H1 (cell line): ENCODE measurements at regions not wholly inside any gene's neighbourhood (a gene's known extent, or its start where the extent isn't known, plus 50 kb on each side); places are given as distances from the start of the nearest gene placed in this dataset.

Experiments
- CTCF ChIA-PET: fragments of 300-600 bp; sonication (Branson Sonifier 250); formaldehyde crosslinking; loops from one replicate; lab custom pipeline; 2021; ENCODE audit not compliant: partially characterized antibody; lab: Charles Lee
- POLR2A ChIA-PET: fragments of 300-600 bp; sonication (Branson Sonifier 250); formaldehyde crosslinking; loops from one replicate; lab custom pipeline; 2021; ENCODE audit warnings: inconsistent platforms; ENCODE audit not compliant: partially characterized antibody; lab: Charles Lee
- DNase-seq, 2 experiments: peaks; one replicate each; pipeline versions ENCODE4 v3.0.0 to v3.0.0-alpha.2; 2010 to 2022; ENCODE audit warnings: low spot score in 2 of 2, low read depth in 1 of 2, mixed read lengths in 1 of 2
- FAIRE-seq: peaks from 2 replicates; lab custom pipeline; 2011; peaks lifted over from hg19 to GRCh38; lab: Jason Lieb, UNC
- H2AFZ ChIP-seq: 2 replicates; pipeline ENCODE4 v1.8.1; 2012; ENCODE audit warnings: low read length, inconsistent platforms
- H2AK5ac ChIP-seq: 2 replicates; pipeline ENCODE4 v1.6.1; 2013; ENCODE audit warnings: low read depth, low read length
- H2BK120ac ChIP-seq: replicated peaks from 2 replicates; pipeline ENCODE3; 2013; ENCODE audit warnings: low read depth, low read length, inconsistent platforms
- H2BK12ac ChIP-seq: 2 replicates; pipeline ENCODE4 v1.6.1; 2013; ENCODE audit warnings: low read depth, low read length
- H2BK15ac ChIP-seq: 2 replicates; pipeline ENCODE4 v1.6.1; 2013; ENCODE audit warnings: low read length
- H2BK20ac ChIP-seq: 2 replicates; pipeline ENCODE4 v1.6.1; 2013; ENCODE audit warnings: low read length
- H2BK5ac ChIP-seq: 2 replicates; pipeline ENCODE4 v1.6.1; 2013; ENCODE audit warnings: low read depth, low read length
- H3K14ac ChIP-seq: 2 replicates; pipeline ENCODE4 v1.6.1; 2013; ENCODE audit warnings: inconsistent platforms; ENCODE audit not compliant: insufficient read length
- H3K18ac ChIP-seq: 2 replicates; pipeline ENCODE4 v1.6.1; 2013; ENCODE audit warnings: low read length; ENCODE audit errors: extremely low read depth
- H3K23ac ChIP-seq: 2 replicates; pipeline ENCODE4 v1.6.1; 2013; ENCODE audit warnings: inconsistent platforms; ENCODE audit not compliant: insufficient read length
- H3K23me2 ChIP-seq: 2 replicates; pipeline ENCODE4 v1.6.1; 2013; ENCODE audit warnings: low read depth, low read length
- H3K27ac ChIP-seq: 2 replicates; pipeline ENCODE4 v1.6.1; 2011; ENCODE audit warnings: low read depth, low read length, inconsistent platforms
- H3K27me3 ChIP-seq, 4 experiments: replicated peaks in 1 of 4; 1 replicate in 1 of 4; 2 replicates in 3 of 4; pipeline versions ENCODE4 v1.6.1 to v1.8.1; 2011 to 2013; ENCODE audit warnings: low read length in 3 of 4, mild to moderate bottlenecking in 3 of 4, inconsistent platforms in 2 of 4, mixed read lengths in 2 of 4, moderate library complexity in 1 of 4; ENCODE audit not compliant: control insufficient read depth in 3 of 4, insufficient read depth in 3 of 4; ENCODE audit errors: extremely low read depth in 1 of 4
- H3K36me3 ChIP-seq, 4 experiments: 2 replicates each; pipeline versions ENCODE4 v1.6.1 to v1.8.1; 2011 to 2013; ENCODE audit warnings: mild to moderate bottlenecking in 4 of 4, low read length in 3 of 4, moderate library complexity in 2 of 4, control low read depth in 1 of 4, inconsistent platforms in 1 of 4; ENCODE audit not compliant: insufficient read depth in 4 of 4, control insufficient read depth in 2 of 4
- H3K4ac ChIP-seq: replicated peaks from 2 replicates; pipeline ENCODE3; 2013; ENCODE audit warnings: low read length, low read depth, mixed read lengths, inconsistent platforms; ENCODE audit not compliant: insufficient read length
- H3K4me1 ChIP-seq, 4 experiments: replicated peaks in 1 of 4; 1 replicate in 1 of 4; 2 replicates in 3 of 4; pipeline versions ENCODE4 v1.6.1 to v1.8.1; 2011 to 2013; ENCODE audit warnings: low read length in 3 of 4, inconsistent platforms in 2 of 4, mixed read lengths in 1 of 4; ENCODE audit not compliant: insufficient read depth in 4 of 4, control insufficient read depth in 3 of 4
- H3K4me2 ChIP-seq, 2 experiments: 2 replicates each; pipeline versions ENCODE4 v1.6.1 to v1.8.1; 2011 to 2013; ENCODE audit warnings: low read depth in 2 of 2, low read length in 2 of 2, control low read depth in 1 of 2, inconsistent platforms in 1 of 2, mild to moderate bottlenecking in 1 of 2; ENCODE audit not compliant: insufficient read depth in 1 of 2
- H3K4me3 ChIP-seq, 4 experiments: fragments of 200-600, 300-600 bp in 1 of 4; sonication (generic), shearing (Covaris generic), sonication (Bioruptor Twin) in 1 of 4; 2 replicates each; pipeline versions ENCODE4 v1.5.1 to v1.8.1; 2011 to 2016; ENCODE audit warnings: low read length in 4 of 4, low read depth in 3 of 4, control low read depth in 2 of 4, inconsistent platforms in 2 of 4, mild to moderate bottlenecking in 2 of 4, mixed read lengths in 1 of 4, moderate library complexity in 1 of 4; ENCODE audit not compliant: insufficient read depth in 2 of 4; ENCODE audit errors: extremely low read depth in 1 of 4
- H3K56ac ChIP-seq: replicated peaks from 2 replicates; pipeline ENCODE3; 2013; ENCODE audit warnings: low read depth, mild to moderate bottlenecking, mixed read lengths, low read length, inconsistent platforms; ENCODE audit not compliant: insufficient read length
- H3K79me1 ChIP-seq: 2 replicates; pipeline ENCODE4 v1.6.1; 2013; ENCODE audit warnings: low read depth, low read length, control low read depth
- H3K79me2 ChIP-seq, 2 experiments: 2 replicates each; pipeline versions ENCODE4 v1.6.1 to v1.8.1; 2012 to 2013; ENCODE audit warnings: low read length in 2 of 2, mild to moderate bottlenecking in 2 of 2, inconsistent platforms in 1 of 2; ENCODE audit not compliant: insufficient read depth in 2 of 2, control insufficient read depth in 1 of 2
- H3K9ac ChIP-seq, 4 experiments: replicated peaks in 1 of 4; 1 replicate in 1 of 4; 2 replicates in 3 of 4; pipeline versions ENCODE4 v1.6.1 to v1.8.1; 2011 to 2013; ENCODE audit warnings: low read depth in 3 of 4, low read length in 3 of 4, control low read depth in 2 of 4, mild to moderate bottlenecking in 2 of 4, moderate library complexity in 2 of 4, inconsistent platforms in 1 of 4; ENCODE audit errors: extremely low read depth in 1 of 4
- H3K9me3 ChIP-seq, 2 experiments: 2 replicates each; pipeline versions ENCODE4 v1.6.1 to v1.8.1; 2012 to 2013; ENCODE audit warnings: mild to moderate bottlenecking in 2 of 2, moderate library complexity in 2 of 2, control low read depth in 1 of 2, inconsistent platforms in 1 of 2, low read depth in 1 of 2, low read length in 1 of 2, mixed read lengths in 1 of 2; ENCODE audit not compliant: insufficient read depth in 2 of 2
- H4K20me1 ChIP-seq, 2 experiments: replicated peaks in 1 of 2; 2 replicates each; pipeline versions ENCODE3 to v1.8.1; 2011 to 2013; ENCODE audit warnings: inconsistent platforms in 2 of 2, low read length in 2 of 2, mild to moderate bottlenecking in 1 of 2; ENCODE audit not compliant: insufficient read depth in 2 of 2, control insufficient read depth in 1 of 2
- H4K5ac ChIP-seq: 2 replicates; pipeline ENCODE4 v1.6.1; 2013; ENCODE audit warnings: low read length, low read depth, mixed read lengths, inconsistent platforms; ENCODE audit not compliant: insufficient read length
- H4K8ac ChIP-seq: 2 replicates; pipeline ENCODE4 v1.8.0; 2013; ENCODE audit warnings: mild to moderate bottlenecking, moderate library complexity, low read length, inconsistent platforms; ENCODE audit not compliant: insufficient read depth; ENCODE audit errors: extremely low read depth
- H4K91ac ChIP-seq: replicated peaks from 2 replicates; pipeline ENCODE3; 2013; ENCODE audit warnings: low read length, mixed read lengths, inconsistent platforms; ENCODE audit not compliant: insufficient read length
- CBX5 ChIP-seq: fragments of 300-800, 300-1000 bp; sonication (generic); IDR thresholded peaks from 2 replicates; pipeline ENCODE4 v1.7.1; 2016; ENCODE audit warnings: antibody characterized with exemption, low read length, low read depth
- CHD1 ChIP-seq: IDR thresholded peaks from 2 replicates; pipeline ENCODE4 v1.6.1; 2012; ENCODE audit warnings: low read depth, low read length, improper control_type of control experiment
- CREB1 ChIP-seq: IDR thresholded peaks from 2 replicates; pipeline ENCODE4 v1.6.1; 2012; ENCODE audit warnings: inconsistent platforms
- MAFK ChIP-seq: IDR thresholded peaks from 2 replicates; pipeline ENCODE4 v1.6.1; 2012; ENCODE audit warnings: low read depth, mild to moderate bottlenecking, improper control_type of control experiment, low read length
- RFX5 ChIP-seq: IDR thresholded peaks from 2 replicates; pipeline ENCODE4 v1.6.1; 2011; ENCODE audit warnings: low read depth, low read length, improper control_type of control experiment, borderline replicate concordance
- USF2 ChIP-seq: IDR thresholded peaks from 2 replicates; pipeline ENCODE4 v1.6.1; 2011; ENCODE audit warnings: low read length, improper control_type of control experiment
- WGBS, 2 experiments: shearing (Covaris generic) in 1 of 2; methylation state at CpG; one replicate each; pipeline versions ENCODE4 v1.1.6 to v1.1.7; 2013 to 2015; ENCODE audit warnings: low lambda C conversion rate in 2 of 2, mixed read lengths in 2 of 2, inconsistent platforms in 1 of 2, low coverage in 1 of 2, missing lambda C conversion rate in 1 of 2; ENCODE audit not compliant: insufficient replicate concordance in 2 of 2, insufficient coverage in 1 of 2, insufficient read length in 1 of 2; ENCODE audit errors: extremely low coverage in 1 of 2, missing lambda C conversion rate in 1 of 2; 5-methylcytosine and 5-hydroxymethylcytosine counted together

GRCh38 chr17:5651348-5651747, 67.0 kb upstream of the NLRP1 start:
- no peak overlapping the region for H2BK12ac ChIP-seq
- H3K23me2 ChIP-seq = no peaks in the 10 kb centered on the region; the same call in 1 of the 2 replicates
- H3K18ac ChIP-seq = no peak overlapping the region
- no peak overlapping the region for H4K91ac ChIP-seq
- H4K20me1 ChIP-seq = no peaks in the 10 kb centered on the region
- no peak for FAIRE-seq
- H3K14ac ChIP-seq = no peak overlapping the region
- TF ChIP-seq CBX5 (no peak), CREB1 (no peak), RFX5 (no peak), CHD1 (no peak), MAFK (no peak), USF2 (no peak)
- H4K8ac ChIP-seq = no peak overlapping the region
- H2BK20ac ChIP-seq = no peak overlapping the region
- no peaks in the 10 kb centered on the region for H3K36me3 ChIP-seq
- no peak overlapping the region for H3K23ac ChIP-seq
- no peak overlapping the region for H3K56ac ChIP-seq
- no peak overlapping the region for H3K4ac ChIP-seq
- WGBS, 2 experiments = 91% methylated on average over 3 of the region's 3 CpGs; no CpG with 5 or more reads in 1 of the 2 experiments
- ChIA-PET CTCF (interaction anchor here (0.8 to 2.2 kb wide), 3 partner anchors 9 to 16 kb away, joined by 3 to 7 read pairs (median 3); no protein-coding TSS in a partner anchor), POLR2A (interaction anchor here (0.7 kb wide), 1 partner anchor 67 kb away, joined by 5 read pairs; the partner anchor contains the start of gene NLRP1)
- no peak overlapping the region for H3K27ac ChIP-seq
- peaks cover 10 to 13% of the 10 kb centered on the region in 2 experiments; a peak in 3 of 4 replicates for H3K9me3 ChIP-seq
- H3K79me1 ChIP-seq = no peaks in the 10 kb centered on the region
- no peak overlapping the region for H2AK5ac ChIP-seq
- no peak overlapping the region for H3K9ac ChIP-seq
- no peak overlapping the region for H2BK120ac ChIP-seq
- no peak for DNase-seq
- no peak overlapping the region for H4K5ac ChIP-seq
- H2BK15ac ChIP-seq = no peak overlapping the region
- no peaks in the 10 kb centered on the region for H3K79me2 ChIP-seq
- no peak overlapping the region for H3K4me3 ChIP-seq
- no peaks in the 10 kb centered on the region for H3K27me3 ChIP-seq
- no peaks in the 10 kb centered on the region for H3K4me1 ChIP-seq
- no peak overlapping the region for H2AFZ ChIP-seq
- H2BK5ac ChIP-seq = no peak overlapping the region
- no peak overlapping the region for H3K4me2 ChIP-seq
